ENCODE measurements at regions not wholly inside any gene's neighbourhood (a gene's known extent, or its start where the extent isn't known, plus 50 kb on each side); places are given as distances from the start of the nearest gene placed in this dataset.

DNA sequence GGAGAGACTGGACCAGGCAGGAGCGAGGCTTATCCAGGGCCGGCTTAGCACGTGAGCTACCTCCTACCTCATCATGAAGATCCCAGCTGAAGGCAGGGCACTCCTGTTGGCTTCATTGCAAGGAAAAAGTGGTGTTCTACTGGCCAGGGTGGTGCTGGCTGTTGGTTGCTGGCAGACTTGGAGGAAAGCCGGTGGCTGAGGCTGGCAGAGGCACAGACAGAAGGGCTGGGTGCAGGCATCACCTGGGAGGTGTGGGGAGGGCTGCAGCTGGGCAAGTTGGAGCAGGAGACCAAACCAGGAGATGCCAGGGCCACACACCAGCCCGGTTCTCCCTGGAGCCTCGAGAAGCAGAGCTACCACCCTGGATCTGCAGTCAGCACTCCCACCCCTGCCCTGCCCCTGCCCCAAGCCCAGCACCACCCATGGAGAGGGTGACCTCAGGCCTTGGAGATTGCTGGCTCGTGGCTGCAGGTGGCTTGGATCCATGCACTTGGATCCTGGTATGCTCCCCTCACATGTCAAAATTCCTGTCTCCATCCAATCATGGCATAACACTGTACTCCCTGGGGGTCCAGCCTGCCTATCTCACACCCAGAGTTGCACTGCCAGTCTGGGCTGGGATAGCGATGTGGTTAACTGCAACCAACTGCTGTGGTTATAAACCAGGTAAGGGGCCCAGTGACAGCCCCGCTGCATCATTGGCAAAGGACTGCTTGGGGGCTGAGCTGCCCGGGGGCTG lies 49.7 kb downstream of the GLI2 start:
- TF ChIP-seq, protein P1, sequence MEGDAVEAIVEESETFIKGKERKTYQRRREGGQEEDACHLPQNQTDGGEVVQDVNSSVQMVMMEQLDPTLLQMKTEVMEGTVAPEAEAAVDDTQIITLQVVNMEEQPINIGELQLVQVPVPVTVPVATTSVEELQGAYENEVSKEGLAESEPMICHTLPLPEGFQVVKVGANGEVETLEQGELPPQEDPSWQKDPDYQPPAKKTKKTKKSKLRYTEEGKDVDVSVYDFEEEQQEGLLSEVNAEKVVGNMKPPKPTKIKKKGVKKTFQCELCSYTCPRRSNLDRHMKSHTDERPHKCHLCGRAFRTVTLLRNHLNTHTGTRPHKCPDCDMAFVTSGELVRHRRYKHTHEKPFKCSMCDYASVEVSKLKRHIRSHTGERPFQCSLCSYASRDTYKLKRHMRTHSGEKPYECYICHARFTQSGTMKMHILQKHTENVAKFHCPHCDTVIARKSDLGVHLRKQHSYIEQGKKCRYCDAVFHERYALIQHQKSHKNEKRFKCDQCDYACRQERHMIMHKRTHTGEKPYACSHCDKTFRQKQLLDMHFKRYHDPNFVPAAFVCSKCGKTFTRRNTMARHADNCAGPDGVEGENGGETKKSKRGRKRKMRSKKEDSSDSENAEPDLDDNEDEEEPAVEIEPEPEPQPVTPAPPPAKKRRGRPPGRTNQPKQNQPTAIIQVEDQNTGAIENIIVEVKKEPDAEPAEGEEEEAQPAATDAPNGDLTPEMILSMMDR (IDR thresholded peaks at IDR 0.05), result no peak
- TF ChIP-seq POLR2A (IDR thresholded peaks at IDR 0.05) (no peak), EP300 (IDR thresholded peaks at IDR 0.05) (no peak)
- whole genome bisulfite sequencing, 3 donors, result 66 to 88% (median 75%) methylated on average over 9 to 10 of the region's 10 CpGs
- intact Hi-C loops (cut with DNase I), result loop anchor here in 1 of 4 donors (10.0 kb wide), 1 partner anchor 949 kb away; the partner anchor contains the start of gene NIFK
- no peaks in the 10 kb centered on the region for H3K27me3 ChIP-seq
- H3K4me3 ChIP-seq, result no peak overlapping the region
- DNase-seq, result no peak
- H3K27ac ChIP-seq, result no peak overlapping the region
- no peaks in the 10 kb centered on the region for H3K9me3 ChIP-seq
- H3K36me3 ChIP-seq, result no peaks in the 10 kb centered on the region
- H3K4me1 ChIP-seq (ENCODE audit: insufficient read depth), result peaks cover 37% of the 10 kb centered on the region

DNA sequence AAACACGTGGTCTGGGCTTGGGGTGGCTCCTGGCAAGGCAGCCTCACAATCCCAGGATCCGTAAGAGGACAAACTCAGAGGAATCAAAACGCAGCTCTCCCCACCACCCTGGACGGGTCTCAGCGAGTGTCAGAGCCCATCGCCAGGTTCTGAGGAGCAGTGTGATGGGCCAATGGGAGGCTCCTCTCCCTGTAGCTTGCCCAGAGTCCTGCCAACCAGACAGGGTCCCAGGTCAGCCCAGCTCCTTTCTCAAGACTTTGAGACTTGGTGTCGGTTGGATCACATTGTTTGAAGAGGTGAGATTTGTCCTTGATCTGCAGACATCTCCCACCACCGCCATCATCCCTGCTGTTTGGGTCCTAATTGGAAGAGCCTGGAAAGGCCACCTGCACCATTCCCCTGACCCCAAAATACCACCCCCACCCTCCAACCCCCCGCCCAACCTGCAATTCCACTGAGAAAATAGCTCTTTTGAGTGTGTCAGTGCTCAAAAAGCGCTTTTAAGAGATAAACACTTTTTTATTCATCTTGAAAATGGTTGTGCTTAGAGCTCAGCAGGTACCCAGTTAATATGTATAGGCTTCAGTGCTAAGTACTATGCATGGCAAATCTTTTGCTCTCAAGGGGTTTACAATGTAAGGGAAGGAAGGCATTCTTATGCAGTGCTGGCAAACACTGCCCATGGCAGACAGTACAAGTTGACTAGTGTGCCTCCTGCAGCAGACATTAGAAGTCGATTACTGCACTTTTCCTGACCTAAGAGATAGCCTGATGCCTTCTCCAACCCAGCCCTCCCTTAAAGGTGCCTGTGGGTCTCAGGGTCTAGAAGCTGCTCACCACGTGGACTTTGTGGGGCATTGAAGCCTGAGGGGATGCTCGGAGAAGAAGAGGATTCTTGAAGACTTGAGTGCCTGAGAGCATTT lies 50.6 kb downstream of the GLI2 start:
- 86 to 90% (median 89%) methylated on average over 13 of the region's 13 CpGs for WGBS, 3 donors
- peaks cover 36% of the 10 kb centered on the region for H3K4me1 ChIP-seq (ENCODE audit: insufficient read depth)
- intact Hi-C loops (cut with DNase I), result loop anchor here in 1 of 4 donors (10.0 kb wide), 1 partner anchor 949 kb away; the partner anchor contains the start of gene NIFK

DNA sequence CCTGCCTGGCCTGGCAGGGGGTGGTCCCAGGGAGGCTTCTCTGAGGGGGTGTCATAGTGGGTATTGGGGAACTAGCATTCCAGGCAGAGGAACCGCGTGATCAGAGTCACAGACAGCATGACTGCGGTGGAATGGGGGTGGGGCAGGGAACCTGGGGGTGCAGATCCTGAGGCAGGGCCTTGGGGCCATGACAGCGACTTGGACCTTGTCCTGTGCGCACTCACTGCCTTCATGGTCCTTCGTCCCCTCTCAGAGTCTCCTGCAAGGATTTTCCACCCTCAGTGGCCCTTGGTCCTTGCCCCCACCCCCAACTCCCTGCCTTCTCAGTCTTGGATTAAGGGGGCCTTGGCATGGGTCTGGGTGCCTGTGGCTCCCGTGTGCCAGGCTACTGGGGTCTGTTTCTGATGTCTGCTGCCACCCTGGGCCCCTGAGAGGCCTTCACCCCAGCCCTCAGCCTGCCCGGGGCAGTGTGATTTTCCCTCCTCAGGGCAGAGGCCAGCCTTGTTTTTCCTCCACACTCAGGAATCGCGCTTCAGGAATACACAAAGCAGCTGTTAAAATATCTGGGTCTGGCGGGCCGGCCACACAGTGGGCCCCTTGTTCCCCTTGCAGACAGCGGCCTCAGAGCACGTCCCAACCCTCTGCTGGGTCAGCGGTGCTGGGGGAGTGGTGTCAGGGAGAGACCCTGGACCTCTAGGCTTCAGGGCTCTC lies 51.6 kb downstream of the GLI2 start:
- WGBS, 3 donors, result 46 to 70% (median 63%) methylated on average over 15 of the region's 15 CpGs
- intact Hi-C loops (cut with DNase I), result loop anchor here in 1 of 4 donors (10.0 kb wide), 1 partner anchor 948 kb away; the partner anchor contains the start of gene NIFK
- Histone ChIP-seq H3K27me3 (no peaks in the 10 kb centered on the region), H3K4me3 (no peak overlapping the region), H3K36me3 (no peaks in the 10 kb centered on the region), H3K4me1 (ENCODE audit: insufficient read depth) (peaks cover 36% of the 10 kb centered on the region), H3K27ac (no peak overlapping the region), H3K9me3 (no peaks in the 10 kb centered on the region)
- no peak for DNase-seq
- TF ChIP-seq, protein P1 (IDR thresholded peaks at IDR 0.05), result no peak
- TF ChIP-seq EP300 (IDR thresholded peaks at IDR 0.05) (no peak), POLR2A (IDR thresholded peaks at IDR 0.05) (no peak)

More for the DNA sequence above, 50.6 kb downstream of the GLI2 start:
- Histone ChIP-seq H3K27me3 (no peaks in the 10 kb centered on the region), H3K9me3 (no peaks in the 10 kb centered on the region), H3K27ac (no peak overlapping the region), H3K36me3 (no peaks in the 10 kb centered on the region), H3K4me3 (no peak overlapping the region)
- no peak for DNase-seq
- TF ChIP-seq EP300 (IDR thresholded peaks at IDR 0.05), result no peak
- no peak for TF ChIP-seq POLR2A (IDR thresholded peaks at IDR 0.05)
- TF ChIP-seq, protein P1 (IDR thresholded peaks at IDR 0.05), result no peak

Data from ovary (tissue), 7 donors.